BJ (cell line): ENCODE measurements at regions not wholly inside any gene's neighbourhood (a gene's known extent, or its start where the extent isn't known, plus 50 kb on each side); places are given as distances from the start of the nearest gene placed in this dataset.

Experiments
- CTCF ChIA-PET: fragments of 350-600 bp; formaldehyde crosslinking; extraction: SDS; loops from one replicate; lab custom pipeline; 2021; ENCODE audit warnings: antibody characterized with exemption, inconsistent platforms; lab: Yijun Ruan, JAX
- POLR2A ChIA-PET: fragments of 300-600 bp; sonication (Branson Sonifier 250); formaldehyde crosslinking; extraction: SDS; loops from one replicate; lab custom pipeline; 2021; ENCODE audit warnings: antibody characterized with exemption; lab: Charles Lee
- DNase-seq: peaks from one replicate; pipeline ENCODE4 v3.0.0-alpha.2; 2011; ENCODE audit warnings: low read depth
- H3K27me3 ChIP-seq: 2 replicates; pipeline ENCODE4 v1.6.0; 2011; ENCODE audit warnings: low read length; ENCODE audit not compliant: control insufficient read depth, insufficient read depth
- H3K36me3 ChIP-seq: 2 replicates; pipeline ENCODE4 v1.5.1; 2011; ENCODE audit warnings: low read length; ENCODE audit not compliant: control insufficient read depth, insufficient read depth
- H3K4me3 ChIP-seq: 2 replicates; pipeline ENCODE4 v1.5.1; 2011; ENCODE audit warnings: low read depth, mild to moderate bottlenecking, control low read depth, low read length
- CTCF ChIP-seq: IDR thresholded peaks from 2 replicates; pipeline ENCODE4 v1.5.1; 2011; ENCODE audit warnings: low read depth, mild to moderate bottlenecking, control low read depth, inconsistent platforms, low read length, moderate library complexity; ENCODE audit not compliant: insufficient read depth

- ChIA-PET CTCF (no interaction called here), POLR2A (no interaction called here)
- Histone ChIP-seq H3K36me3 (no peaks in the 10 kb centered on the region), H3K27me3 (peaks cover 14% of the 10 kb centered on the region), H3K4me3 (no peak overlapping the region)
- no peak for DNase-seq
- TF ChIP-seq CTCF = no peak
These were observed 272.2 kb upstream of the NEBL start for GRCh38 chr10:21169271-21169670.

GRCh38 chr10:21167288-21168010, 270.3 kb upstream of the NEBL start:
- H3K27me3 ChIP-seq = 0 out of 2 replicates have a peak, but pooled peaks cover 4% of the 10 kb centered on the region
- H3K36me3 ChIP-seq = no peaks in the 10 kb centered on the region
- ChIA-PET CTCF (no interaction called here), POLR2A (no interaction called here)
- DNase-seq = no peak
- no peak for TF ChIP-seq CTCF
- no peak overlapping the region for H3K4me3 ChIP-seq

GRCh38 chr10:21166557-21167287, 269.6 kb upstream of the NEBL start:
- no peak overlapping the region for H3K4me3 ChIP-seq
- ChIA-PET POLR2A (no interaction called here), CTCF (no interaction called here)
- DNase-seq = no peak
- no peaks in the 10 kb centered on the region for H3K27me3 ChIP-seq
- H3K36me3 ChIP-seq = no peaks in the 10 kb centered on the region
- TF ChIP-seq CTCF = no peak

GRCh38 chr10:21165489-21165888, 268.4 kb upstream of the NEBL start:
- ChIA-PET CTCF (no interaction called here), POLR2A (no interaction called here)
- no peaks in the 10 kb centered on the region for H3K36me3 ChIP-seq
- DNase-seq = no peak
- H3K27me3 ChIP-seq = no peaks in the 10 kb centered on the region
- no peak for TF ChIP-seq CTCF
- no peak overlapping the region for H3K4me3 ChIP-seq

- no peak for DNase-seq
- POLR2A ChIA-PET = no interaction called here
These were observed 267.6 kb upstream of the NEBL start for GRCh38 chr10:21164687-21165086.

More at GRCh38 chr10:21164687-21165086, 267.6 kb upstream of the NEBL start:
- H3K4me3 ChIP-seq = no peak overlapping the region
- TF ChIP-seq CTCF = no peak
- H3K27me3 ChIP-seq = no peaks in the 10 kb centered on the region
- CTCF ChIA-PET = no interaction called here
- H3K36me3 ChIP-seq = no peaks in the 10 kb centered on the region
